NOMO-1 (cell line): ENCODE measurements at regions not wholly inside any gene's neighbourhood (a gene's known extent, or its start where the extent isn't known, plus 50 kb on each side); places are given as distances from the start of the nearest gene placed in this dataset.
"Not testable (repeated sequence)": the region's sequence is repeated elsewhere in the genome, so short reads cannot be mapped to it uniquely, and the experiment has no call there.

ENCODE experiments used
- DNase-seq, 2 experiments: peaks; one replicate each; lab custom pipeline; 2025; ENCODE audit not compliant: unreplicated experiment in 2 of 2; lab: John Stamatoyannopoulos, UW

DNA sequence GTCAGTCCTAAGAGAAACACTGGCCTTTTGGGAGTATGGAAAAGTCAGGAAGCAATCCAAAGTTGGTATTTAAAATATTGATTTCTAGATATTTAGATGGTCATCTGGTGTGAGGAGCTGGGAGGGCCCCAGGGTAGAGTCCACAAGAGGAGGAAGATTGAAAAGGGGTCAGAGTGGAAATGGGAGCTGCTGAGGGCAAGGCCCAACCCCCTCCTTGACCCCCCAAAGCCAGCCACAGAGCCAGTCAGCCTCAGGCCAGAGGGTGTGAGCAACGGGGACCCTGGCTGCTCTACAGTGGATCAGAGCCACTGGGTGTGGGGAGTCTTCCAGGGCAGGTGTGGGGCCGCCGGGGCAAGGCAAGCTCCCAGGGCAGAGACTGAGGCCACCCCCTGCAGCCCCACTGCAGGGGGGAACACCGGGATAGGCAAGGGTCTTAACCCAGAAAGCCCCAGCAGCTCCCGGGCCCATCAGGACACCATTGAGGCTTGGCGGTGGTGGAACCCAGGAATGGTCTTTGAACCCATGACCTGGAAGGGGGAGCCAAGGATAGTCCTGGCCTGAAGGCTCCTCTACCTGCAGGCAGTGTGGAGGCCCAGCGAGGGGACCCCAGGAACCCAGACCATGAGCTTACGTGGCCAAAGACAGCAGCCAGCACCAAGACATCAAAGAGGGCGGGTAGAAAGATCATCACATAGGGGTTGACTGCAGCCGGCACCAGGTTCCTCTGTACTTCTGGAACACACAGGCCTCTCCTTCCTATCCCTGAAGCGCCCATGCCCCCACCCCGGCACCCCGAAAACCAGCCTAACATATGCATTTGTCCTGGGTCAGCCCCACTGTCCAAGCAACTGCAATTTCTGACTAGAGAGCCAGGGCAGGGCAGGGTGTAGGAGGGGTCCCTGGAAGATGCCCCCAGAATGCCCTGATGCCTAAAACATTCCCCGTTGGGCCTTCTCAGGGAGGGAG lies 51.3 kb upstream of the CSPG4 start:
- not testable (repeated sequence) for DNase-seq

DNA sequence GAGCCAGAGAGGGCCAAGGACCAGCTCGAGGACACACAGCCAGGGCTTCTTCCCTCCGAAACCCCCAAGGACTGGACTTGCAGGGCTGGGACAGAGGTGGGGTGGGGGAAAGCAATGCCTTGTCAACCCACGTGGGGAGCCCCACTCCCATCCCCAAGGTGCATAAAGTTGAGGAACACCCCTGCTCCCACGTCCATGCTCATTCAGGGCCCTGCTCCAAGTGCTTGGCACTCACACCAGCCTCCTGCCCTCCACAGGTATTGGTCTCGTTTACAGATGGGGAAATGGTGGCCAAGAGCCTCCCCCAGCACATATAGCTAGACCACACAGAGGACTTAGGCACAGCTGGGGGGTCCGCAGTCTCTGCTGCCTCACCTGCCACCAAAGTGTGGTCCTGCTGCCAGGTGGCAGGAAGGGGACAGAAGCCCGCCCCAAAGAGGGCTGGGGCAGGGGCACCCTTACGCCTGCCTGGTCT lies 50.5 kb upstream of the CSPG4 start:
- no peak for DNase-seq
